ENCODE measurements at regions not wholly inside any gene's neighbourhood (a gene's known extent, or its start where the extent isn't known, plus 50 kb on each side); places are given as distances from the start of the nearest gene placed in this dataset.

DNA sequence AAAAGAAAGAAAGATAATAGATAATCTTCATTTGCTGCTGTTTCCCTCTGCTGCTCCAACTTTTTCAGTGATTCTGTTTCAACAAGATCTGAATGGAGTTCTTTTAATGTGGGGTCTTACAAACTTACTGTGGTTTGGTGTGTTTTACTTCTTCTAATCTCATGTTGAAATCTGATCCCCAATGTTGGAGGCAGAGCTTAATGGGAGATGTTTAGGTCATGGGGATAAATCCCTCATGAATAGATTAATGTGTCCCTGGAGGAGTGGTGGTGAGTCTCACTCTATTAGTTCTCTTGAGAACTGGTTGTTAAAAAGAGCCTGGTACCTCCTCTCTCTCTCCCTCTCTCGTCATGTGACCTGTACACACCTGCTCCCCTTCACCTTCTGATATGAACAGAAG is 442.4 kb downstream of the EPHA4 start:
- no peak overlapping the region for H3K4me3 Mint-ChIP-seq
- no CpG with 5 or more reads among the region's 1 CpG for WGBS (ENCODE audit: extremely low coverage, insufficient read length, low lambda C conversion rate)
- TF ChIP-seq, protein P1, sequence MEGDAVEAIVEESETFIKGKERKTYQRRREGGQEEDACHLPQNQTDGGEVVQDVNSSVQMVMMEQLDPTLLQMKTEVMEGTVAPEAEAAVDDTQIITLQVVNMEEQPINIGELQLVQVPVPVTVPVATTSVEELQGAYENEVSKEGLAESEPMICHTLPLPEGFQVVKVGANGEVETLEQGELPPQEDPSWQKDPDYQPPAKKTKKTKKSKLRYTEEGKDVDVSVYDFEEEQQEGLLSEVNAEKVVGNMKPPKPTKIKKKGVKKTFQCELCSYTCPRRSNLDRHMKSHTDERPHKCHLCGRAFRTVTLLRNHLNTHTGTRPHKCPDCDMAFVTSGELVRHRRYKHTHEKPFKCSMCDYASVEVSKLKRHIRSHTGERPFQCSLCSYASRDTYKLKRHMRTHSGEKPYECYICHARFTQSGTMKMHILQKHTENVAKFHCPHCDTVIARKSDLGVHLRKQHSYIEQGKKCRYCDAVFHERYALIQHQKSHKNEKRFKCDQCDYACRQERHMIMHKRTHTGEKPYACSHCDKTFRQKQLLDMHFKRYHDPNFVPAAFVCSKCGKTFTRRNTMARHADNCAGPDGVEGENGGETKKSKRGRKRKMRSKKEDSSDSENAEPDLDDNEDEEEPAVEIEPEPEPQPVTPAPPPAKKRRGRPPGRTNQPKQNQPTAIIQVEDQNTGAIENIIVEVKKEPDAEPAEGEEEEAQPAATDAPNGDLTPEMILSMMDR (conservative IDR thresholded peaks at IDR 0.05) = no peak

More for the DNA sequence above, 442.4 kb downstream of the EPHA4 start:
- Histone ChIP-seq H3K23me2 (ENCODE audit: insufficient read length, low read depth, low read length, poor library complexity, severe bottlenecking) (no peaks in the 10 kb centered on the region), H3K27ac (ENCODE audit: insufficient read length, low read depth, low read length) (no peak overlapping the region), H3K79me1 (ENCODE audit: insufficient read depth, low read depth, low read length, poor library complexity, severe bottlenecking) (no peaks in the 10 kb centered on the region), H3K79me2 (ENCODE audit: insufficient read depth, low read length) (no peaks in the 10 kb centered on the region), H4K91ac (ENCODE audit: insufficient read length, low read depth, low read length) (no peak overlapping the region), H2BK120ac (ENCODE audit: low read depth, low read length, poor library complexity, severe bottlenecking) (no peak overlapping the region), H3T11ph (ENCODE audit: low read length) (no peak overlapping the region), H3K56ac (ENCODE audit: insufficient read length, low read depth, low read length) (no peak overlapping the region), H3K4ac (ENCODE audit: low read depth, low read length) (no peak overlapping the region), H3K4me1 (ENCODE audit: insufficient read depth, low read length) (no peaks in the 10 kb centered on the region), H3K4me2 (ENCODE audit: insufficient read depth, insufficient read length, low read length) (no peak overlapping the region), H3K14ac (ENCODE audit: insufficient read depth, low read length) (no peak overlapping the region), H3K23ac (ENCODE audit: insufficient read length, low read depth, low read length) (no peak overlapping the region), H3K27me3 (ENCODE audit: insufficient read depth, low read length) (no peaks in the 10 kb centered on the region), H2BK12ac (ENCODE audit: insufficient read length, low read depth, low read length) (no peak overlapping the region), H4K5ac (ENCODE audit: insufficient read length, low read depth, low read length) (no peak overlapping the region), H3K9ac (ENCODE audit: extremely low read depth, insufficient read length, low read length) (no peak overlapping the region), H2BK20ac (ENCODE audit: low read depth, low read length, poor library complexity, severe bottlenecking) (no peak overlapping the region), H2BK5ac (ENCODE audit: insufficient read length, low read length) (no peak overlapping the region), H2BK15ac (ENCODE audit: low read depth, low read length) (no peak overlapping the region), H4K8ac (replicated peaks; ENCODE audit: insufficient read length, low read depth, low read length) (no peak overlapping the region), H4K20me1 (ENCODE audit: control insufficient read depth, insufficient read depth, insufficient read length) (no peaks in the 10 kb centered on the region), H2AK5ac (ENCODE audit: insufficient read length, low read length) (no peak overlapping the region), H2AFZ (ENCODE audit: low read length) (no peak overlapping the region), H3K18ac (ENCODE audit: insufficient read length, low read depth, low read length) (no peak overlapping the region), H3K9me3 (ENCODE audit: control insufficient read depth, low read depth, low read length) (no peaks in the 10 kb centered on the region)
- no peak overlapping the region for H3K27ac Mint-ChIP-seq
- DNase-seq = no peak
- peaks cover 15 to 23% of the 10 kb centered on the region in 2 experiments for H3K9me3 Mint-ChIP-seq
- H3K4me1 Mint-ChIP-seq = peaks cover 4% of the 10 kb centered on the region in 2 experiments; a peak in 3 of 4 replicates
- no peaks in the 10 kb centered on the region; the same call in 1 of the 2 replicates for H3K27me3 Mint-ChIP-seq (ENCODE audit: low read depth)
- H3K36me3 Mint-ChIP-seq (ENCODE audit: insufficient read depth in 1 of 3, low read depth in 3 of 3) = peaks cover 12 to 21% (median 18%) of the 10 kb centered on the region in 3 experiments
